8988T (cell line): ENCODE measurements at regions not wholly inside any gene's neighbourhood (a gene's known extent, or its start where the extent isn't known, plus 50 kb on each side); places are given as distances from the start of the nearest gene placed in this dataset.

ENCODE experiments used
- DNase-seq: peaks from one replicate; pipeline ENCODE4 v3.0.0; 2011

DNA sequence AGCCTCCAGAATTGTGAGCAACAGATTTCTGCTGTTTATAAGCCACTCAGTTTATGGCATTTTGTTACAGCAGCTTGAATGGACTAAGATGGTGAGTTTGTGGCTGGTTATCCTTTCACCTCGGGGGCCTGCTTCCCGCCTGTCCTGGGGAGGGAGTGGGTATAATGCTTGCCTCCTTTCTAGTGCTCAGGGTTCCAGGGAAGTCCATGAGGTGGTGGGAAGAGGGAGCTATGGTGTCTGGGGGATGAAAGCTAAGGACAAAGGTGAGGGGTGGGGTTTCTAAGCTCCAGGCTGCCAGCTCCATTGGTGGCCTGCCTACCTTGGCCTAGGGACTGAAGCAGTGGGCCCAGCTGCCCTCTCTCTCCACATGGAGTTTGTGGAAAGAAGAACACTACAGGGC is 50.2 kb upstream of the SDK2 start:
- no peak for DNase-seq

DNA sequence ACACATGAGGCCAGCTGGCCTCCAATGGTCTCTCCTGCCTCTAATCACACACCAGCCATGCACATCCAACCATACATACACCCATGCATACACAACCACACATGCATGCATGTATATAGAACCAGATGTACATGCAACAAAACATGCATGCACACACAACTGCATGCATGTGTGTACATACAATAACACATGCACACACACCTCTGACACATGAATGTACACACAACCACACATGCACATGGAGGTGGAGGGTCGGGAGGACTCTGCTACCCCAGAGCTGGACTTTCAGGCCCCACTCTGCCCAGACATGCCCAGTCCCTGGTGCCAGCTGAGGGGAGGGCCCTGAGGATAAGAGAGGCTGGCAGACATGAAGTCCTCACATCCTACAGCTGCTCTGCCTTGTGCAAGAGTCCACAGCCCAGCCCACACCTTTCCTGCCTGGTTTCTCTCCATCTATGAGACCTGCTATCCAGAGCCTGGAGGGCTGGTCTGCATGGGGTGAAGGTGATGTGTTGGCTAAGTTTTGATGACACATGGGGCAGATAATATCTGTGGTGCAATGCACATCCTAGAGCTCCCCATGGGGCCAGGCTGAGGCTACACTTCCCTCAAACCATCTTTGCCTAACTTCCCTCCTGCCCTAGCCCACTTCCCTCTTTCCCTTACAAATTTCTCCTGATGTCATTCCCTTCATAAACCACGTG is 50.9 kb upstream of the SDK2 start:
- no peak for DNase-seq

GRCh38 chr17:73696251-73696650 is 52.0 kb upstream of the SDK2 start:
- DNase-seq, result no peak

DNA sequence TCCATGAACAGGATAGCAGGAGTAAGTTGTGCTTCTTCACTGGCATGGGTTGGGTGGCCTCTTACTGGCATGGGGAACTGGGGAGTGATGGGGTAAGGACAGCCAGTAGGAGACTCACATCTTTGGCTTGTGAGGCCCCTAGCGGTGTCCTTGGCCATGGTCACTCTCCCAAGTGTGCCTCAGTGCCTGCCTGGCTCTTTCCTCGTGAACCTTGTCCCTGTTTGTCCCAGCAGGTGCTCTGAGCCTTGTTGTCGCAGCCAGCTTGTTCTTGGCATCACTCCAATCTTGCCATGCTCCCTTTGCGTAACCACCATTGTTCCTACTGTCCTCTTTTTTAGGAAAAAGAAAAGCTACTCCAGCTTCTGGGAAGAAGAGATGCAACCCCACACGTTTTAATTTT is 53.6 kb upstream of the SDK2 start:
- no peak for DNase-seq

DNA sequence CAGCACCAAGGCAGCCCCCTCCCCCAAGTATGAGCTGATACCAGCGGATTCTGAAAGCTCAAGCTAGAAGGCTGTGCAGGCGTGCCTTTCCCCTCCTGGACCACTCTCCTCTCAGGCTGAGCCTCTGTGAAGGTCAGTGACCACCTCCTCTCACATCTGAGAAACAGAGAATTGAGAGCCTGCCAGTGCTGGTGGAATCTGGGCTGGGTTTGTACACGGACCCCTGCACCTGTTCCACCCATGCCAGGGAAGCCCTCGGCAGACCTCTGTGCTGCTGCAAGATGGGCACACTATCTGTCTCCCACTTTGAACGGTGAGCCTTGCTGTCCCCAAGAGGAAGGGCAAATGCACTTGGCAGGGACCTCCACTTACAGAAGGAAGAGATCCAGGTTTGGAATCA is 54.7 kb upstream of the SDK2 start:
- DNase-seq, result no peak

DNA sequence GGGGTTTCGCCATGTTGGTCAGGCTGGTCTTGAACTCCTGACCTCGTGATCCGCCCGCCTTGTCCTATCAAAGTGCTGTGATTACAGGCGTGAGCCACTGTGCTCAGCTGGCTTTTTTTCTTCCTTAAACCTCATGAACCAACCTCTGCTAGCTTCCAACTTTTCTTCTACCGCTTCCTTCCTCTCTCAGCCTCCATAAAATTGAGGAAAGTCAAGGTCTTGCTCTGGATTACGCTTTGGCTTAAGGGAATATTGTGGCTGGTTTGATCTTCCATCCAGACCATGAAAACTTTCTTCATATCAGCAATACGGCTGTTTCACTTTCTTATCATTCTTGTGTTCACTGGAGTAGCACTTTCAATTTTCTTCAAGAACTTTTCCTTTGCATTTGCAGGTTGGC is 57.5 kb upstream of the SDK2 start:
- no peak for DNase-seq

GRCh38 chr17:73703192-73703591 is 58.9 kb upstream of the SDK2 start:
- no peak for DNase-seq

DNA sequence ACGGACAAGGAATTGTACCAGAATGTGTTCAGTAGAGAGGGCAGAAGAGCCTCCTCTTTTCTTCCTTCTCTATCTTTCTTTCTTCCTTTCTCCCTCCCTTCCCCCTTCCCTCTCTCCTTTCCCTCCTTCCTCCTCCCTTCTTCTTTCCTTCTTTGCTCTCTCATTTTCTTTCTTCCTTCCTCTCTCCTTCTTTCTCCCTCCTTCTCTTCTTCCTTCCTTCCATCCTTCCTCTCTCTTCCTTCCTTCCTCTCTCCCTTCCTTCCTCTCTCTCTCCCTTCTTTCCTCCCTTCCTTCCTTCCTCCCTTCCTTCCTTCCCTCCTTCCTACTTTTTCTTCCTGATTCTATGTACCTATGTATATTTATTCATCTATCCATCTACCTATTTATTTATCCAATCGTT is 59.7 kb upstream of the SDK2 start:
- DNase-seq, result no peak

DNA sequence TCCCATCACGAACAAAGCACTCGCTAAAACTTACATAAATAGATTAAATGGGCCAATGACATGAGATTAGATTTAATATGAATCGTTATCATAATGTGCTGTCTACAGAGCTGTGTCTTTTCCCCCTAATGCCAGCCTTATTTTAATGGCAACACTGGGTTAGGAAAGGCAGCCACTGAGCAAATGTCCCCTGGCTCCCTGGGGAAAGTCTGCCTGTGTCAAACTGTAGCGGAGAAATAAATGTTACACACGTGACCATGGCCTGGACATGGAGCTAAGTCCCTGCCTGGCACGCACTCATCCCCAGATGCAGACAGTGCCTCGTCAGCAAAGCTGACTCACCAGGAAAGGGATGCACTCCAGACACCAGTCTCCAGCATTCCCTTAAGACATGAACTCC is 61.3 kb upstream of the SDK2 start:
- no peak for DNase-seq

- DNase-seq, result no peak
Observed at GRCh38 chr17:73706428-73706827, 62.2 kb upstream of the SDK2 start.

GRCh38 chr17:73706858-73707257 is 62.6 kb upstream of the SDK2 start:
- DNase-seq, result no peak

DNA sequence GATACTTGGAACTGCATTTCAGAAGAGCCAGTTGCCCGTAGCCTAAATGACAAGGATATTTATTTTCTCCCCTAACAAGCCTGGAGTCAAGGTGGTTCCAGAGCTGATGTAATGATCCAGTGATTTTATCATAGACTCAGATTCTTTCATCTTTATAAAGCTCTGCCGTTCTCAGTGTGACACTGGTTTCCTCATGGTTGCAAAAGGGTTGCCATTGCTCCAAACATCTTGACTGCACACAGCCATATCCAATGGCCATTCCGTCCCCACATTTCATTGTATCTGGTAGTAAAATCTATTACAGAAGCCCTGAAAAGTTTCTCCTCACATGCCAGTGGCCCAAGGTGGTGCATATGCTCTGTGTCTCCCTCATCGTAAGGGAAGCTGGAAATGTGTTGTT is 63.1 kb upstream of the SDK2 start:
- no peak for DNase-seq

GRCh38 chr17:73710095-73710592 is 65.9 kb upstream of the SDK2 start:
- peak; percentile 42 for DNase-seq

DNA sequence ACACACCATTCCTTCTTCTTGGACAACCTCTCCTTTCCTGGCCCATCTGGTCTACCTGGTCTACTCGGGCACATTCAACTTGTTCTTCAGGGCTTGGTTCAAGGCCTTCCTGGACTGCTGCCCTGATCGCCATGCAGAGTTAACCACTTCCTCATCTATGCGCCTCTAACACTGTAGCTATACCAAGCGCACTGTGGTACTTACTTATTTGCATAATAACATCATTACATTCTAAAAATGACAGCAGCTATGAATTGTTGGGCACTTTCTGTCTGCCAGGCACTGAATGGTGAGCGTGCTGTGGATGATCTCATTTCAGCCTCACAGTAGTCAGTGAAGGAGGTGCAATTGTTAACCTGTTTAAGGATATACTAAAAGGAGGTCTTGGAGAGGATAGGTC is 66.9 kb upstream of the SDK2 start:
- no peak for DNase-seq

DNA sequence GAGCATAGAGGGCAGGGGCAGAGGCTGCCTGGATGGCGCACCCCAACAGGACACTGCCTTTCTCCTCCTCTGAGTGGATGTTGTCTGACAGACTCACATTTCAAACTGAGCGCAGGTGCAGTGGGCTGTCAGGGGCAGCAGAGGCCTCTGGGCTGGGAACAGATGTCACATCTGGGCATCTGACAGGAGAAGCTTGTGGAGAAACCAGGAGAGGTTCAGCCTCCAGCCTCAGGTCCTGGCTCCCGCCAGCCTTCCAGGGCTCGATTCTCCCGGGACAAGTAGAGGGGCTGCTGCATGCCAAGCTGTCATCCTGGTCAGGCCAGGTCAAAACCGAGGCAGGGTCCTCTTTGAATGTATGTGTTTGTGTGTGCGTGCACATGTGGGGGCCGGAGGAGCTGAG is 67.7 kb upstream of the SDK2 start:
- DNase-seq, result no peak

- no peak for DNase-seq
Observed at GRCh38 chr17:73713136-73713535, 68.9 kb upstream of the SDK2 start.

DNA sequence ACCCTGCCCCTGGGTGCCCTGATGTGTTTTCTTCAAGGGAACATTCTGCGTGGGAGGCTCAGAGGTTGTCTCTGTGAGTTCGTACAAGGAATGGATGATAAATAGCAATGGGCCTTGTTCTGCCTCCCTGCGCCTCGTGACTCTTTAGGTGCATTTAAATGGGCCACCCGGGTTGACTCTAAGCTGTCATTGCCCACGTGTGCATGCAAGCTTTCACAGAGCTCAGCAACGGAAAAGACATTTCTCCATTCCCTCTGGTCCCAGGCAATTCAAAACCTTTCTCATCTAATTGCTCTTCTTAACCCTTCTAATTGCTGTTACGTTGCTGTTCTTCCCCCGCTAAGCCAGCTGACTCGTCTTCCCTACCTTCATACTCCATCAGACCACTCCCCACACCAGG is 71.5 kb upstream of the SDK2 start:
- DNase-seq, result no peak

GRCh38 chr17:73717690-73718089 is 73.4 kb upstream of the SDK2 start:
- DNase-seq, result no peak

- DNase-seq, result no peak
Observed at GRCh38 chr17:73718362-73718761, 74.1 kb upstream of the SDK2 start.

DNA sequence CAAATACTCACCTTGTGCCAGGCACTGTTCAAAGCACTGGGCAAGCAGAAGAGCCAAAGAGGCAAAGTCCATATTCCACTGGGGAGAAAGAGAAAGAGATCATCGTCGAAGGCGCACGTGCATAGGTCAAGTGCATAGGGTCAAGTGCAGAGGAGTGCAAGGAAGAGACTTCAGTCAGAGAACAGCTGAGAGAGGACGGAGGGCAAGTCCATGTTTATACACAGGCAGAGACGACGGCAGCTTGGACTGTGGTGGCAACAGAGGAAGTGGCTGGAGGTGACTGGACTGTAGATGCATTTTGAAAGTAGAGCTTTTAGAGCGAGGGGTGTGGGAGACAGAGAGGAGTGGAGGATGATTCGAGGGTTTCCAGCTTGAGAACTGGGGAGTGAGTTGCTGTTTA is 74.7 kb upstream of the SDK2 start:
- no peak for DNase-seq

DNA sequence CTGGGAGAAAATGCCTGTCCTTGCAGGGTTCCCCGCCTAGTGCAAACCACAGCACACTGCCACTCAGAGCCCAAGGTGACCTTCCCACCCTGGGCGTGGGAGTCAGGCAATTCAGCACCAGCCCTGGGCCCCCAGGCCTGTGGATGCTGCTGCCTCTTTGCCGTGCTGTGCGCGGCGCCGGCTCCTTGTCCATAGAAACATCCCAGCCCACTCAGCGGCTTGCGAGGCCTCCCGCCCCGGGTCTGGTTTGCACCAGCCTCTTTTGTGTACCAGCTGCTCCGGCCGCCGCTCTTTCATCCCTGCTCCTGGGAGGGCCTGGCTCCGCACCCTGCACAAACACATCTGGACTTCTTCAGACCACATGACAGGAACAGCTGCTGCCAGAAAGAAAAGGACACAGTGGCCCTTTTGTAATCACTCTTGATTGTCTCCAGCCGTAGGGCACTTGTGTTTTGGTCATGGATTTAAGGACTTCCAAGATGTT is 75.4 kb upstream of the SDK2 start:
- DNase-seq, result no peak

- no peak for DNase-seq
Observed at GRCh38 chr17:73720187-73720834, 76.1 kb upstream of the SDK2 start.

DNA sequence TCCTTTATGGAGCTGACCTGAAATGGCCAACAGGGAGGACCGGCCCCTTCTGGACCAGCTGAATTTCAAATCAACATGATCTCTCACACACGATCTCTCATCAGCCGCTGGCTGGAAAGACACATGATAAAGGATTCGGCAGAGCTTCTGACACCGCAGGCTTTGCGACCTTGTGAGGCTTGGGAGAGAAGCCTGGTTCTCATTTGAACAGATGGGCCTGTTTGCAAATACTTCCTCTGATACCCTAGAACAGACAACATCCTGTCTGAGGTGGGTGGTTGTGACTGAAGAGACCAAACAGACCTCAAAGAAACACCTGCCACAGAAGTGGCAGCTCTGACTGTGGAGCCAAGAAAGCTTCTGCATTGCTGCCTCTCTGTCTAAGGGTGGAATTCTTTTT is 77.9 kb upstream of the SDK2 start:
- no peak for DNase-seq

- no peak for DNase-seq
Observed at GRCh38 chr17:73723317-73723716, 79.1 kb upstream of the SDK2 start.

DNA sequence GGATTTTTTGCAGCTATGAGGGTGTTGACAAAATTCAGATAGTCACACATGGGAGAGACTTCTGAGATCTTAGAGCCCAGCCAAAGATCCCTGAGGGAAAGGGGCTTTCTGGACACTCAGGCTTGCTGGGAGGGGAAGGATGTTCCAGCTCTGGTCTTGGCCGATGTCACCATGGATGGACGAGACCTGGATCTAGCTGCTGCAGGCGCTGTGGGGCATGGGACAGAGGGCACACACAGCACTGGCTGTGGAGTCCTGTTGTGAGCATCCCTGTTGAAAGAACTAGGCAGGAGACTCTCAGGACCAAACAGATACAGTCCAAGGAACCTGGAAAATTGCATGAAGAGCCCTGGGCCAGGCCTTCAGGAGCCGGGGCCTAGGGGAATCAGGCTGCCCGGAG is 80.1 kb upstream of the SDK2 start:
- DNase-seq, result no peak
